Epithelial cell of proximal tubule (primary cell): ENCODE measurements at regions not wholly inside any gene's neighbourhood (a gene's known extent, or its start where the extent isn't known, plus 50 kb on each side); places are given as distances from the start of the nearest gene placed in this dataset.

Experiments
- DNase-seq: peaks from one replicate; pipeline ENCODE4 v3.0.0-alpha.2; 2011; ENCODE audit warnings: low read depth
- H3K4me3 ChIP-seq: 2 replicates; pipeline ENCODE4 v1.5.1; 2011; ENCODE audit warnings: low read depth, mild to moderate bottlenecking, low read length
- CTCF ChIP-seq: conservative IDR thresholded peaks from 2 replicates; pipeline ENCODE4 v1.5.1; 2012; ENCODE audit warnings: low read depth, mild to moderate bottlenecking, low read length

DNA sequence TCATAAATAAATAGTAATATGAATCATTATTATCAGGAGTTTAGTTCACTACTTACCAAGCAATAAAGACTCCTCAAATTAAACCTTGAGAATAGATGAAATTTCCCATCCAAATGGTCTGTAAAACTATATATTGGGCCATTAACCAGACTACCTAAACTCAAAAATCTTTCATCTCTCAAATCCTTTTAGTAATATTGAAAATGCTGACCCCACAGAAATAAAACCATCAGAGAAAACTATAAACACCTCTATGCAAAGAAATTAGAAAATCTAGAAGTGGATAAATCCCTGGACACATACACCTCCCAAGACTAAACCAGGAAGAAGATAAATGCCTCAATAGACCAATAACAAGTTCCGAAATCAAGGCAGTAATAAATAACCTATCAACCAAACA lies 723.2 kb downstream of the TLE4 start:
- no peak overlapping the region for H3K4me3 ChIP-seq
- no peak for TF ChIP-seq CTCF
- no peak for DNase-seq

GRCh38 chr9:80294318-80294717 lies 722.6 kb downstream of the TLE4 start:
- no peak for DNase-seq
- no peak for TF ChIP-seq CTCF
- no peak overlapping the region for H3K4me3 ChIP-seq

DNA sequence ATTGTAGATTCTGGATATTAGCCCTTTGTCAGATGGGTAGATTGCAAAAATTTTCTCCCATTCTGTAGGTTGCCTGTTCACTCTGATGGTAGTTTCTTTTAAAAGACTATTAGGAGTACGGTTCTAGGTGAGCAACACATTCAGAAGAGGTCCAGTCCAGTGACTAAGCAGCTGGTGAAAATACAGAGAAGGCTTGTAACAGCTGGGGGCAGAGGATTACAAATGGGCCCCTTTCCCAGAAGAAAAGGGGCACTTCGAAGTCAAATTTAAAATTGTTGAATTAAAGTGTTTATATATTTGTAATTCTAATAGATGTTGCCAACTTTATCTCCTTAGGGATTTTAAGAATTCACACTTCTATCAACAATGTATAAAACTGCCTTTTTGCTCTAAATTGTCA lies 720.5 kb downstream of the TLE4 start:
- no peak for DNase-seq
- no peak for TF ChIP-seq CTCF
- no peak overlapping the region for H3K4me3 ChIP-seq

GRCh38 chr9:80285326-80285725 lies 713.6 kb downstream of the TLE4 start:
- H3K4me3 ChIP-seq, result no peak overlapping the region
- TF ChIP-seq CTCF, result peak; percentile 50
- DNase-seq, result no peak

DNA sequence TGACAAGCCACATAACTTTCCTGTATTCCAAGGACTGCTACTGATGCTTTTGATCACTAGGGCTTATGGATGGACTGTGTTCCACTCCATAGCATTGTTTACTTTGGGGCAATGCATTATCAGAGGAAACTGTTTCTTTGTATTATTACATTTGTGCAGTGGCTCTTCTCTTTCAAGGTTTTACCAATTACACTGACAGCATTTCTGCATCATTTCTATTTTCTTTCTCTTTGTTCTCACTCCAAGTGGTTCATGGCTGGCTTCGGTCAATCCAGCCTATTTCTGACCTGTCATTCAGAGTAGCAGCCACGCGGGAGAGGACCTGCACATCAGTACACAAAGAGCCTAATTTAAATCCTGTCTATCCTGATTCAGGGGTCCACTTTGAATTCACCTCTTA lies 711.0 kb downstream of the TLE4 start:
- no peak overlapping the region for H3K4me3 ChIP-seq
- DNase-seq, result no peak
- no peak for TF ChIP-seq CTCF

GRCh38 chr9:80259079-80259478 lies 687.3 kb downstream of the TLE4 start:
- no peak overlapping the region for H3K4me3 ChIP-seq
- DNase-seq, result no peak
- TF ChIP-seq CTCF, result no peak

GRCh38 chr9:80251778-80252177 lies 680.0 kb downstream of the TLE4 start:
- no peak for DNase-seq
- TF ChIP-seq CTCF, result no peak
- no peak overlapping the region for H3K4me3 ChIP-seq
